ENCODE measurements at regions not wholly inside any gene's neighbourhood (a gene's known extent, or its start where the extent isn't known, plus 50 kb on each side); places are given as distances from the start of the nearest gene placed in this dataset.

DNA sequence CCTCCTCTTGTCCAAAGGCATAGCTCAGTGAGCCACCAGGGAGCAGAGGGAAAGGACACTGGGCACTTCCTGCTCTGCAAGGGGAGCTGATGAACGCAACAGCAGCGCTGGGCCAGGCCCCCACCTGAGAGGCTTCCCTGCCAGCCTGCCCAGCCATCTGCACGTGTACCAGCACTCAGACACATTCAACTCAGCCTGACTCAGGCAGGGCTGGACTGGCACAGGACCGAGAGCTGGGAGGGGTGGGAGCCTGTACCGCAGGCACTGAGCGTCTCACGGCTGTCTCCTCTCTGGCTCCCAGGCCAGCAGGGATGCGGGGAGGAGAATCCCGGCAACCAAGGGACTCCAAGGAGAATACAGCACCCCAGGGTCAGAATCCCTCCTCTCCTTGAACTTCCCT is 411.8 kb downstream of the CTTN start:
- no peak for DNase-seq

DNA sequence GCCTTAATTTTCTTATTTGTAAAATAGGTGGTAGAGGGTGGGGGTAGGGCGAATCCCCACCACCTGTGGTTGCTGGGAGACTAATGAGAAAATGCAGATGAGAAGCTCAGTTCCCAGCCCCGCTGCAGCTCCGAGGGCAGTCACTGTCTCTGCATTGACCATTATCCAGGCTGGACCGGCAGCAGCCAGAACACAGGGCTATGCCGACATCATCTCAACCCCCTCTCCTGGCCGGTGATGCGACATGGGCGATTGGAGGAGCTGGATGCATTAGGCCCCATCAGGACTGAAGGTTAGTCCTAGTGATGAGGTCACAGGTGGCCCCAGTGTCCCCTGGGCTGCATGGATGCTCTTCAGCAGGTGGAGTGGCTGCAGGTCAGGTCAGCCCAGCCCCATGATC is 412.4 kb downstream of the CTTN start:
- DNase-seq = no peak

DNA sequence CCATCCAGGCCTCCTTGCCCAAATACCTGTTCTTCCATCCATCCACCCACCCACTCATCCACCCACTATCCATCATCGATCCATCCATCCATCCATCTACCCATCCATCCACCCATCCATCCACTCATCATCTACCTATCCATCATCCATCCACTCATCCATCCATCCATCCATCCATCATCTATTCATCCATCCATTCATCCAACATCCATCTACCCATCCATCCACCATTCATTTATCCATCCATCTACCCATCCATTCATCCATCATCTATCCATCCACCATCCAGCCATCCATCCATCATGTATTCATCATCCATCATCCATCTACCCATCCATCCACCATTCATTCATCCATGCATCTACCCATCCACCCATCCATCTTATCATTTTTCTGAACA is 413.2 kb downstream of the CTTN start:
- DNase-seq = no peak

DNA sequence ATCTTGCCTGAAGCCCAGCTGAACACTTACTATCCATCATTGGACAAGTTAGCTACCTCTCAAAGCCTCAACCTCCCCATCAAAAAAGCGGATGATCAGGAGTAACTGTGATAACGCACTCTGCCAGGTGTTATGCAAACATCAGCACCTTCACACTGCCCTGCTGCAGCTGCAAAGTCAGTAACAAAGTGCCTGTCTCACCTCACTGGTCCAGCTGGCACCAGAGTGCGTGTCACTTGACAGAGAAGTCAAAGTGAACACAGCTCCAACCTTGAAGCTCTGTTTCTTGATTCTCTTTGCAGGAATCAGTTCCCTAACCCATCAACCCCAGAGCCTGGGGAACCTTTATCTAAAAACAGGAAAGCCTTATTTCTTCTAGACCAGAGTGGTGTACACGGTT is 413.6 kb downstream of the CTTN start:
- no peak for DNase-seq

DNA sequence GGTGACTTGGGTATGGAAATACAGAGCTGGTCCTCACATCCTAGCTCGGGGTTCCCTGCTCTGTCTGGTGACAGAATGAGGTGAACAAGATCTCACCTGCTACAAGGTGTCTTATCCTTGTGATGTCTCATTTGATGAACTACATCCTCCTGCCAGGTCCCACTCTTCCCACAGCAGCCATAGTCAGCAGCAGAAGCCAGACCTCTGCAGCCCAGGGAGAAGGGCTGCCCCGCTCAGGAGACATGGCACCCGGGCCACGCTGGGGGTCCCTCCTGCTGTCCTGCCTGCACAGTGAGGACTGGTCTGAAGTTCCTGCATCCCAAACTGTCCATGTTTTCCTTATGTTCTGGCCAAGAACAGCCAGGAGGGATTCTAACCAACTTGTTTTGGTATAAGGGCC is 414.1 kb downstream of the CTTN start:
- DNase-seq = no peak

DNA sequence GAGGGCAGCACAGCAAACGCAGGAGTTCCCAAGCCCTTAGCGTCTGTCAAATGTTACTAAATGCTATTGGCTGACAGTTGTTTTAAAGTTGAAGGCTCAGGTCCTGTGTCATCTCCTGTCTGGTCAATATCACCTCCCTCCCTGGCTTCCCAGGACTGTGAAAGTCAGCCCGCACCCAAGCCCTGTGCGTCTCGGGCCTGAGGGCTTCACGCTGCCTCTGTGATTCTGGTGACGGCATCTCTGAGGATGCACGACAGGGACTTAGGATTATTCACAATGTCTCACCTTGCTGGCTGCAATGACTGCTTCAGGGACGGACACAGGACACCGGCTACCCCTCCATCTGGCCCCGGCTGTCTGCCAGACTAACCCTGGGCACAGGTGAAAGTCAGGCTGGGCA is 415.3 kb downstream of the CTTN start:
- DNase-seq = no peak

DNA sequence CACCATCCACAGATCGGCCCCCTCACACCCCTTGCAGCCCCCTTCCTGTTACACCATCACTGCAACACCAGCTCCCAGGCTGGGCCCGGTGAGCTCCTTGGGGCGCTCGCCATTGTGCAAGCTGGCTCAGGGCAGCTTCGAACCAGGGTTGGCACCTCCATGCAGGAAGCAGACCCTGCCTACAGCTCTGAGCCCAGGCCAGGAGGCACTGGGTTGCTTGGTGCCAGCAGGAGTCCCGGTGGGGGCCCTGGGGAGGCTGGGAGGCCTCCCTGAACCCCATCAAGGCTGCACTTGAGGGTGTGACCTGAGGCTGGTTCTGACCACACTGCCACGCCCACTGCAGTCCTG is 417.1 kb downstream of the CTTN start:
- DNase-seq = no peak

DNA sequence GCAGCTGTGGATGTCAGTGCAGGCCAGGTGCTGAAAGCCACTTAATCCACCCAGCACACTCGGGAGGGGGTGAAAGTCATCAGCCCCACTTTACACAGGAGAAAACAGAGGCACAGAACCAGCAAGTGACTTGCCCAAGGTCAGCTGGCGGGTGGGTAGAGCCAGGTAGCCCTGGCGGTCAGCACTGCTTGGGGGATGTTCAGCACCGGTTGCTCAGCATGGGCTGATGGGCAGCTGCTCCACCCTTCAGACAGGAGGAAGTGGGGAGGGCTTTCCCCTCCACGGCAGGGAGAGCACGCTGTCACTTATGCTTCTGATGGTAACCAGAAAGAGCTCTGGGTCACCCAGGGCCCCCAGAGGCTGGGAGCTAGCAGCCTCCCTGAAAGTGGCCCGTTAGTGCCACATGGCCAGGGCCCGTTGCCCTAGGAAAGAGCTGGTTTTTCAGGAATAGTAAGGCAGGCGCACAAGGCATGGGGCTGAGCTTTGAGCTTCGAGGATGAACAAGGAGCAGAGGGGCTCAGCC is 417.9 kb downstream of the CTTN start:
- DNase-seq = no peak

DNA sequence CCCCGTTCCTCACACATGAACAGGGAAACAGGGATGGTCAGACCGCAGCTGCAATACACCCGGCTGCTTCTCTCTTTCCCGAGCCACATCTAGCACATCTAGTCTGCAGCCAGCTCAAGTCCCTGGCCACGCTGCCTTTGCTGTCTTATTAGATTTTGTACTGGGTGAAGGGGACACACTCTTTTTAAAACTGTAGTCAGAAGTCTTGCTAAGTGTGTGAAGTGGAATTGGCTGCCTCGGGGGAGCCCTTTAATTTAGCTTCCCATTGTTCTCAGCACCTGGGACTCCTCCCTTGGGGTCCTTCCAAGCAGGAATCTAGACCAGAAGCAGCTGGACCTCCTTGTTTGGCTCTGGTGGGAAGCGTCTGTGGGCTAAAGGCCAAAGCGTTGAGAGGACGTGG is 420.0 kb downstream of the CTTN start:
- DNase-seq = no peak

DNA sequence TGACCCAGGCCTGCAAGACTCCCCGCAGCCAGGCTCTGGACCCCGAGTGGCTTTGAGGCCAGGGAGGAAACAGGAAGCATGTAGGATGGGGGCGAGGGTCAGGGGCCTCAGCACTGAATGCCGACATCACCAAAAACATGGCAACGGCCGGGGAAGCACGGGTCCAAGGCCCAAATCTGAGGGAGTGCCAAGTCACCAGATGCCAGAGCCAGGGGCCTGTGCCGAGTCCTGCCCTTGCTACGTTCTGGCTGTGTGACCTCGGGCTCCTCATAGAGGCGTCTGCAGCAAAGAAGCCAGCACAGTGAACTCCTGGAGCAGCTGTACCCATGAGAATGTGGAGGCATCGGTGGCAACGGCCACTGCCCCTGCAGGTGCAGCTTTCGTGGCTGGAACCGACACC is 420.7 kb downstream of the CTTN start:
- DNase-seq = no peak

DNA sequence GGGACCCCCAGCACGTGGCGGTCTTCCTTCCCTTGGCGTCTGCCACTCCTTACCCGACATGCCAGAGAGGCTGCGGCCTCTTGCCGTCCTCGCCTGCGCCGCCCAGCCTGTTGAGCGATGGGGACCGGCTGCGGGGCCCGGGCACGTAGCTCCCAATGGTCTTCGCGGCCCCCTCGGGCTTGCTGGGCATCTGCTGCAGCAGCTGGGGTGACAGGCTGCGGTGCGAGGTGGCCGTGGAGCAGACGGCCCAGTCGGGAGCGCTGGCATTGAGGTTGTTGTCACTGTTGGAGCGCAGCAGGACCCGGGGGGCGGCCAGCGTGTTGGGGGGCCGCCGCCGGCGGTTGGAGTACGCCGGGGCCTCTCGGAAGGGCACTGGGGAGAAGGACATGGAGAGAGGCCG is 422.0 kb downstream of the CTTN start:
- DNase-seq = no peak

DNA sequence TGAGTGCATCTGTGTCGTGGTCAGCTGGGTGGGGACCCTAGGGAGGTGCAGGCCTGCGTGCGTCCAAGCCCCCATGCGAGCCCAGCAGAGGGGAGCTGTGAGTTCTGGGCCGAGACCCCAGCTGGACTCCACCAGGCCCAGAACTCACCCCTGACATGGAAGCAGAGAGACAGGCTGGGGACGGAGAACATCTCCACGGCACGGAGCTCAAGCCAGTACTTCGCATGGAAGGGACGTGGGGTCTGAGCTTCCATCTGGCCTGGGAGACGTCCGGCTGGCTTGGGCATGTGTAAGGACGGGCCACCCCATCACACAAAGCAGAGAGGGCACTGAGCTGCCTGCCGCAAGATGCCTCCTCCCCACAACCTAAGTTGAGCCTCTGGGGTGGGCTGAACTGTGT is 422.4 kb downstream of the CTTN start:
- DNase-seq = no peak

DNA sequence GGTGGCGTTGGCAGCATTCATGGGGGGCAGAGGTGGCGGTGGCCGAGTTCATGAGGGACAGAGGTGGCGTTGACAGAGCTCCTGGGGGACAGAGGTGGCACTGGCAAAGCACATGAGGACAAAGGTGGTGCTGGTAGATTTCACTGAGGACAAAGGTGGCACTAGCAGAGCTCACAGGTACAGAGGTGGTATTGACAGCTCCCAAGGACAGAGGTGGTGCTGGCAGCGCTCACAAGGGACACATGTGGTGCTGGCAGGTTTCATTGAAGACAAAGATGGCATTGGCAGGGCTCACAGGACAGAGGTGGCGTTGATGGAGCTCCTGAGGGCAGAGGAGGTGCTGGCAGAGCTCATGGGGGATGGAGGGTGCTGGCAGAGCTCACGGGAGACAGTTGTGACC is 425.4 kb downstream of the CTTN start:
- no peak for DNase-seq

DNA sequence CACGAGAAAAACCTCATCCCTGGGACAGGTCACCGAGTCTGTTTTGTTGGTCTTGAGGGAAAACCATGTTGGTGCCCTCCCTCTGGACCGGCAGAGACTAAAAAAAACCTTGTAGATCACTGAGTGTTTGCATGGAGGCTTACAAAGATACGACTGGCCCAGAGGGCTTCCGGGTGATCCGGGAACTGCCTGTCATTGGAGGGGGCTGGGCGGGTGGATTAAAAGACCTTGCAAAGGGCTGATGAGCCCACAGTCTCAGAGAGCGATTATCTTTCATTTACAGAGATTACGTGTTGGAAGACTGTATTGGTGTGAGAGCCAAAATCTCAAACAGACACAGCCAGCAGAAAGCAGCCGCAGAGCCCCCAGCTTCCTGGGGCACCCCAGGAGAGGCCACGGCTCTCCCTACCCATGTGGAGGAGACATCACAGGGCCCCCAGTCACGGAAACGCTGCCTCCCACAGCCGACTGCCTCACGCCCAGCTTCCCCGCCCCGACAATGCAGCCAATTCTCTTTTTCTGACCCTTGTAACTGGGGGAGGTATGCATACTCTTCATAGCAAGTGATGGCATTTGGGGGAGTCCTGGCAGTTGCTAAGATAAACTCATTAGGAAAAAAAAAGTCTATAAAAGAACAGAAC is 426.4 kb downstream of the CTTN start:
- DNase-seq = no peak

DNA sequence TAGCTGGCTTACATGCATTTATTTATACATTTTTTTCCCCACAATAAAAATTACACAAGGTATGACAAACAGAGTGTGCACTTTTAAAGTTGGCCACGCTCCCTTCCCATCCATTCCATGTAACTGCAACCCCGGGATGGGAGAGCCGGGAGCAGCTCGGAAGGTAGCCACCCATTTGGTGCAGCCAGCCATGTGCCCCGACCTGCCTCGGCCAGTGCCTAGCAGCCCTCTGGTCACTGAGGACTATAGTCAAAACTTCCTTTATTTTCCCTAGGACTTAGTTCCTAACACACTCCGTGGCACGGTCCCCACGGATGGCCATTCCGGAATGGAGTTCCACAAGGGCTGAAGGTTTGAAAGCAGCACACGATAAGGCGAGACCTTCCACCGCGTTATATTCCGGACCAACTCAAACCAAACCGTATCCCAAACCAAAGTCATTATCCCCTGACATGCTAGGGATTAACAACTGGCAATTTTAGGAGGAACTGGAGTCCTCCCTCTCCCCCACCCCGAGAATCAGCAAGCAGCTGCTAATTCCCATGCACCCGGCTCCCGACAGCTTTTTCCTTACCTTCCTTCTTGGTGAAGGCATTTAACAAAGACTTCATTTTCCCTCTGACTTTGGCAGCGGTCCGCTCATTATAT is 426.4 kb downstream of the SHANK2 start:
- no peak for DNase-seq

DNA sequence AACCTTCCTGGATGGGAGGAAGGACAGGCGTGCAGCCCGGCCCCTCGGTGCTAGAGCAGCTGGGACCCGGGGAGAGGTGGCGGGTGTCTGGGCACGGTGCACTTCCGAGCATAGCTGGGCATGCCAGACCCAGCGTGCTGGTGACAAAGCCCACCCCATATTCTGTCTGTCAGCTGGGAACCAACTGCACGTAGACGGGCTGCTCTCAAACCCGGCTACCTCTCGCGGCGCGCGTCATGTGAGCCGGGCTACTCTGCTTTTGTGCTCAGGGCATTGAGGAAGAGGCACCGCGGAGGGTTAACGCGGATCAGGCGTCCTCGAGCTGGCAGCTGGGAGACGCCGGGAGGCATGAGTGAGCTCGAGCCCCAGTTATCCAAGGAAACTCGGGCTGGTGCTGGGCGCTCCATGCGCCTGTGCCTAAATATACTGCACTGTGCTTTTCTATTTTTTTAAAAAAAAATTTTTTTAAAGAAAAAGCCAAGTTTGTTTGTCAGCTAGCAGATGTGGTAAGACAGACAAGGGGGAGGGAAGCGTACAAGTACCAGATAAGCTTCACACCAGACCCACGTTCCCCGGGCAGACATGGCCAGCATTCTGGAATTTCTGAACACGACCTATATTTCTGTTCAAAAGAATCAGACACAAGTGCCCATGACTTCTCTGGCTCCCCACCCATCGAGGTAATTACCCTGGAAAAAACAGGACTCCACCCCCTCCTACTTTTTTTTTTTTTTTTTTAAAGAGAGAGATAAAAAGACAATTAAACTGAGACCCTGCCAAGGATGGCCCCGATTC is 425.6 kb downstream of the SHANK2 start:
- DNase-seq = no peak

DNA sequence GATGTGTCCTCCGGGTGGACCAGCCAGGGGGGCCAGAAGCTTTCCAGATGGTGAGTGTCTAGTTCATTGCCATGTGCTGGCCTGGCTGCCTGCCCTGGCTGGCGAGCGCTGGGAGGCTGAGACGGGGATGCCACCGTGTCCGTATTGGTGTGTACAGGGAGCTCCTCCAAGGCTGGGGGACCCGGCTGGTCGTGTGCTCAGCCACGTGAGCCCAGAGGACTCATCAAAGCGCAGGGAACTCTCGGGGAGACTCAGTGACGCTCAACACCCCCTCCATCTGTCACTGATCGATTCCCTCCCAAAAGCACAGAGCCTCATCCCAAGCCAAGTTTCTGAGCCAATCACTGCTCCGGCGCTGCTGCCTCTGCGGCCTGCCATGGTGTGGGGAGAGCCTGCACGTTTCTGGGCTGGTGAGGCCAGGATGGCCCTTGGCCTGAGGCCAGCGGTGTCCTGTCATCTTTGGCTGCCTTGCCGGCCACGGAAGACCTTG is 423.7 kb downstream of the SHANK2 start:
- DNase-seq = no peak

DNA sequence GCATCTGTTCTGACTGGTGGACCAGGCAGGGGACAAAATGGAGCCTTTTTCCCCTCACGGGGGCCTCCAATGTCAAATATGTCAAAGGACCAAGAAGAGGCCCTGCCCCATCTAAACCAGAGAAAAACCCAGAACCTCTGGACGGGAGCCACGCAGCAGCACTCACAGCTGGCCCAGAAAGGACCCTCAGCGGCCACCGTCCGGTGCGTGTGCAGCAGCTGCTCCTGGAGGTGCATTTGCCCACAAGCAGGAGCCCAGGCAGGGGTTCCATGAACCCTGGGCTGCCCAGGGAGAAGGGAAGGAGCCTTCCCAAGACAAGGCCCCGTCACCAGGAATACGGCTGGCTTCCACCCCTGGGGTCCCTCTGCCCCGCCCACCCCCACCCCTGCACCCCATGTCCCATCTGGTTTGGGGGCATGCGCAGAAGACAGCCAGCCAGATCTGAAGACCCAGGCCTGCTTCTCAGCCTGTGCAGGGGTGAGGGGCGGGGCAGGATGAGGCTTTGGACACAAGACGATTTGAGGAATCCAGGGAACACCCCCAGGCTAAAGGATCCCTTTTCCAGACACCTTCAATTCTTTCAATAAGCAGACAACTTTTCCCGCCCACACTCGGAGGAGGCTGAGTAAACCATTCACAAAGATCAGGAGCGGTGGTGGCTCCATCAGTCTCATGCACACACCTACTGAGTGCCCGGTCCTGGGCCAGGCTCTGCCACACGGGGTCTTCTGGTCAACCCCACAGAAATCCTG is 423.1 kb downstream of the SHANK2 start:
- DNase-seq = no peak

DNA sequence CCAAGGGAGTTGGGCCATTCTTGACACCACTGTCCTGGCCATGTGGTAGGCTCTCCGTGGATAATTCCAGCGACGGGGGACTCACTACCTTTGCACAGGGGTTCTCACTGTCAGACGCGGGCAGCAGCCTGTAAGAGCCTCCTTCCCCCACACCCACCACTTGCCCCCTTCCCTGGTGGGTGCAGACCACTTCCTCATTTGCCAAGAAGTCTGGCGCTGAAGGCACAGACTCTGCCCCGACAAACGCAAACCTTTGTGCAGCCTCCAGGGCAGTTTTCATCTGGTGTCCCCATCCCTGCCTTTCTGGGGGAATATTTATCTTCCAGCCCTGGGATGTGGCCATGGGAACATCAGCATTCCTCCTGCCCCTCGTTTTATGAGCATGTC is 422.5 kb downstream of the SHANK2 start:
- DNase-seq = no peak

DNA sequence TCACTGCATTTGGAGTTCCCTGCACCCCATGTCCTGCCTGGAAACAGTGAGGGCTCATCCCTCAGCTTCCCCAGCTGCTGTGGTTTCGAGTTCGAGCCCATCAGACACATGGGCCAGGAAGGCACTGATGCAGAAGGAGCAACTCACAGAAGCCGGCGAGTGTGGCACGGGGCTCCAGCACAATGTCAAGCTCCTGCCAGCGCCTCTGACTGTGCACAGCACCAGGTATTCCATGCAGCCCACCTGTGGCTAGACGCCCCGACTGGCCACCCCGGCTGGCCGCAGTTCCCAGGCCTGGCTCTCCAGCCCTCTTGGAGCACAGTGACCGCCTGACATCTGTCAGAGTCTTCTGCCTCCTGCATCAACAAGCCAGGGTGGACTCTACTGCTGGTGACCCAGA is 419.4 kb downstream of the SHANK2 start:
- no peak for DNase-seq

DNA sequence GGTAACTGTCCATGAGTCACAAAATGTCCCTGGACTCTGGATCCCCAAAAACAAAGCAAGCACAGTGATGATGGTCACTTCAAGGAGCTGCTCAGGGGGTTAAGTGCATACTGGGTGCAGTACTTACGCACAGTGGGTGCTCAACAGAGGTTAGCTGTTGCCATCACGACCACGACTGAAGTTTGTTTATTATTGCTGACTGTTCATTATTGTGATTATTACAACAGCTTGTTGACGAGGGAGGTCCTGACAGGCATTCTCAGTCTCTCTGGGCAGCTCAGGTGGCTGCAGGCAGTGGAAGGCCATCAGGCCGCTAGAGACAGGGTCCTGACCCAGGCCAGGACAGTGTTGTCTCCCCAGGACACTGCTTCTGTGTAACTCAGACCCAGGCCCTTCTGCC is 418.8 kb downstream of the SHANK2 start:
- DNase-seq = no peak

DNA sequence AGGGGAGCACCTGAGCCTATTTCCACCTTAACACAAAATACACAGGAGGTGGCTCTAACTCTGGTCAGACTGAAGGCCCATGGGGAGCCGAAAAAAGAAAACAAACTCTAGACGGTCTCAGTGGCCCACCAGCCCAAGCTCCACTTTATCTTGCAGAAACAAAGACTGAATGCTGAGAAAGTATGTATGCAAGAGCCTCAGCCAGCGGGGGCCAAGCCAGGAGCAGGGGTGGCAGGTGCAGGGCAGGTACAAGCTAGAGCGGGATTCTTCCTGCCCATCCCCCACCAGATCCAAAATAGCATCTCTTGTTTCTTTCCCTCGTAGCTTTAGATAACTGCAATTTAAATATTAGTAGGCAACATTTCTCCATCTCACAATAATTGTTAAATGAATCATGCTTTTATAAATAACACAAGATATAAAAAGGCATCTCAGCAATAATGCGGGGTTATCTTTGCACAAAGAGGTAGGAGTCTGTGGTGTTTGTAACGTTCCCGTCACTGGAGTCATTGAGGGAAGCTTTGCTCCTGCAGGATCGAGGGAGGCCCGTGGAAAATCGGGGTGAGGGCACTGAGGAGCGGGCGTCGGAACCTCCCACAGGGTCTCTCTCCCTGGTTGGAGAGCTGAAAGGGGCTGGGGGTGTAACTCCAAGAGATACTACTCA is 418.0 kb downstream of the SHANK2 start:
- DNase-seq = no peak
